ENCODE measurements at regions not wholly inside any gene's neighbourhood (a gene's known extent, or its start where the extent isn't known, plus 50 kb on each side); places are given as distances from the start of the nearest gene placed in this dataset.

GRCh38 chr1:198387587-198387986 is 152.9 kb downstream of the ATP6V1G3 start:
- DNase-seq (ENCODE audit: low read depth, low spot score) (no peak), ATAC-seq (no peak)
- intact Hi-C loops (cut with micrococcal nuclease): no loop called here
- BruUV-seq (replicated peaks): no TSS peak
- H3K27me3 ChIP-seq (ENCODE audit: insufficient read depth, low read length): no peaks in the 10 kb centered on the region
- H4K20me1 ChIP-seq (ENCODE audit: insufficient read depth): no peaks in the 10 kb centered on the region
- POLR2A ChIA-PET: no interaction called here
- CTCF ChIA-PET: no interaction called here
- H3K36me3 ChIP-seq (ENCODE audit: control insufficient read depth in 1 of 2, insufficient read depth in 2 of 2, low read length in 2 of 2): no peaks in the 10 kb centered on the region
- no peak overlapping the region for H3K4me2 ChIP-seq (ENCODE audit: low read length)
- no peaks in the 10 kb centered on the region for H3K9me2 ChIP-seq (ENCODE audit: insufficient read depth)
- H3K79me2 ChIP-seq (ENCODE audit: insufficient read depth, low read length): no peaks in the 10 kb centered on the region
- no peak overlapping the region for H3K4me3 ChIP-seq (replicated peaks in 1 of 2; ENCODE audit: low read depth in 1 of 2, low read length in 2 of 2)
- RAD21 ChIA-PET (ENCODE audit: low non-redundant PET in 1 of 2, low total read pairs in 2 of 2, uncharacterized antibody in 2 of 2, unreplicated experiment in 2 of 2): no interaction called here
- no peak overlapping the region for H3K9ac ChIP-seq (ENCODE audit: low read length)
- TF ChIP-seq ZFX (IDR thresholded peaks at IDR 0.05): no peak
- TF ChIP-seq SIN3A (IDR thresholded peaks at IDR 0.05; ENCODE audit: low read depth): no peak
- no peak for TF ChIP-seq JUND (IDR thresholded peaks at IDR 0.05)
- TF ChIP-seq YY1 (IDR thresholded peaks at IDR 0.05; ENCODE audit: extremely low read depth, insufficient replicate concordance, low read depth, low read length): no peak
- no peak for TF ChIP-seq EGR1 (IDR thresholded peaks at IDR 0.05; ENCODE audit: low read depth)
- no peak for TF ChIP-seq CBX3 (IDR thresholded peaks at IDR 0.05; ENCODE audit: low read depth)
- TF ChIP-seq ZBTB33 (IDR thresholded peaks at IDR 0.05; ENCODE audit: extremely low read depth, insufficient replicate concordance, low read length): no peak
- no peak for TF ChIP-seq EZH2 (IDR thresholded peaks at IDR 0.05)
- no peak for TF ChIP-seq MAX (IDR thresholded peaks at IDR 0.05)
- TF ChIP-seq SRF (IDR thresholded peaks at IDR 0.05; ENCODE audit: low read depth): no peak
- H2AFZ ChIP-seq (ENCODE audit: low read depth, low read length, poor library complexity, severe bottlenecking): no peak overlapping the region
- H3K9me3 ChIP-seq (ENCODE audit: control insufficient read depth in 1 of 2, insufficient read depth in 1 of 2, low read depth in 1 of 2, low read length in 2 of 2): no peaks in the 10 kb centered on the region
- H3K27ac ChIP-seq (ENCODE audit: low read depth, low read length): no peak overlapping the region
- no peaks in the 10 kb centered on the region for H3K4me1 ChIP-seq (ENCODE audit: control insufficient read depth in 1 of 2, insufficient read depth in 2 of 2, low read length in 2 of 2)

- BruUV-seq (replicated peaks): no TSS peak
- H3K27ac ChIP-seq (ENCODE audit: low read depth, low read length): no peak overlapping the region
- no peaks in the 10 kb centered on the region for H3K79me2 ChIP-seq (ENCODE audit: insufficient read depth, low read length)
- H3K36me3 ChIP-seq (ENCODE audit: control insufficient read depth in 1 of 2, insufficient read depth in 2 of 2, low read length in 2 of 2): no peaks in the 10 kb centered on the region
- H3K4me1 ChIP-seq (ENCODE audit: control insufficient read depth in 1 of 2, insufficient read depth in 2 of 2, low read length in 2 of 2): no peaks in the 10 kb centered on the region
- no peak overlapping the region for H2AFZ ChIP-seq (ENCODE audit: low read depth, low read length, poor library complexity, severe bottlenecking)
- no peaks in the 10 kb centered on the region for H3K27me3 ChIP-seq (ENCODE audit: insufficient read depth, low read length)
- H3K4me2 ChIP-seq (ENCODE audit: low read length): no peak overlapping the region
- no peak for DNase-seq (ENCODE audit: low read depth, low spot score)
- ChIA-PET POLR2A (no interaction called here), RAD21 (ENCODE audit: low non-redundant PET in 1 of 2, low total read pairs in 2 of 2, uncharacterized antibody in 2 of 2, unreplicated experiment in 2 of 2) (no interaction called here), CTCF (no interaction called here)
- ATAC-seq: no peak
- no peak overlapping the region for H3K4me3 ChIP-seq (replicated peaks in 1 of 2; ENCODE audit: low read depth in 1 of 2, low read length in 2 of 2)
- intact Hi-C loops (cut with micrococcal nuclease): no loop called here
- H3K9ac ChIP-seq (ENCODE audit: low read length): no peak overlapping the region
- no peaks in the 10 kb centered on the region for H4K20me1 ChIP-seq (ENCODE audit: insufficient read depth)
- peaks cover 0 to 4% of the 10 kb centered on the region in 2 experiments; a peak in 1 of 4 replicates for H3K9me3 ChIP-seq (ENCODE audit: control insufficient read depth in 1 of 2, insufficient read depth in 1 of 2, low read depth in 1 of 2, low read length in 2 of 2)
- no peaks in the 10 kb centered on the region for H3K9me2 ChIP-seq (ENCODE audit: insufficient read depth)
- no peak for TF ChIP-seq CEBPB (IDR thresholded peaks at IDR 0.05; ENCODE audit: low read depth)
- TF ChIP-seq ZNF274 (IDR thresholded peaks at IDR 0.05; ENCODE audit: low read depth, low read length): no peak
- TF ChIP-seq TCF7L2 (IDR thresholded peaks at IDR 0.05; ENCODE audit: borderline replicate concordance, extremely low read depth, insufficient read depth, insufficient read length): no peak
- TF ChIP-seq CTCF (IDR thresholded peaks at IDR 0.05 in 2 of 3, conservative IDR thresholded peaks at IDR 0.05 in 1 of 3; ENCODE audit: borderline replicate concordance in 1 of 3, insufficient read depth in 1 of 3, low read depth in 2 of 3, low read length in 2 of 3): no peak
- no peak for TF ChIP-seq JUND (IDR thresholded peaks at IDR 0.05)
- no peak for TF ChIP-seq YY1 (IDR thresholded peaks at IDR 0.05; ENCODE audit: extremely low read depth, insufficient replicate concordance, low read depth, low read length)
- TF ChIP-seq EZH2phosphoT487 (IDR thresholded peaks at IDR 0.05; ENCODE audit: borderline replicate concordance): no peak
- no peak for TF ChIP-seq POLR2AphosphoS5 (IDR thresholded peaks at IDR 0.05; ENCODE audit: low read depth, low read length)
- TF ChIP-seq CBX3 (IDR thresholded peaks at IDR 0.05; ENCODE audit: low read depth): no peak
- TF ChIP-seq ATF3 (IDR thresholded peaks at IDR 0.05): no peak
These were observed 160.2 kb downstream of the ATP6V1G3 start for GRCh38 chr1:198380275-198380674.
